ENCODE measurements at regions not wholly inside any gene's neighbourhood (a gene's known extent, or its start where the extent isn't known, plus 50 kb on each side); places are given as distances from the start of the nearest gene placed in this dataset.

GRCh38 chr16:73143002-73143401, 95.1 kb upstream of the ZFHX3 start:
- DNase-seq (ENCODE audit: low spot score in 2 of 2) = no peak
- peaks cover 0 to 5% (median 0%) of the 10 kb centered on the region in 4 donors for H3K4me1 ChIP-seq
- peak overlapping the region in 3 of 4 donors; percentile 54 to 81 (median 74) for H3K27ac ChIP-seq
- 56 to 60% methylated on average over 6 of the region's 6 CpGs for WGBS, 2 donors
- H3K4me3 ChIP-seq = peak overlapping the region in 2 of 4 donors; percentile 19 to 43
- no peaks in the 10 kb centered on the region for H3K9me3 ChIP-seq
- H3K27me3 ChIP-seq = no peaks in the 10 kb centered on the region
- H3K36me3 ChIP-seq = no peaks in the 10 kb centered on the region
- TF ChIP-seq CTCF (IDR thresholded peaks at IDR 0.05) (no peak), EP300 (IDR thresholded peaks at IDR 0.05) (no peak), POLR2A (IDR thresholded peaks at IDR 0.05) (no peak)

- no peaks in the 10 kb centered on the region for H3K9me3 ChIP-seq
- no peak for TF ChIP-seq CTCF (IDR thresholded peaks at IDR 0.05)
- no peak for TF ChIP-seq POLR2A (IDR thresholded peaks at IDR 0.05)
- no peak for TF ChIP-seq EP300 (IDR thresholded peaks at IDR 0.05)
- no peak overlapping the region for H3K4me3 ChIP-seq
- H3K27ac ChIP-seq = peak overlapping the region in 1 of 4 donors; percentile 41
- WGBS, 2 donors = 64 to 68% methylated on average over 9 of the region's 9 CpGs
- H3K27me3 ChIP-seq = no peaks in the 10 kb centered on the region
- DNase-seq (ENCODE audit: low spot score in 2 of 2) = no peak
- H3K4me1 ChIP-seq = peaks cover 0 to 5% (median 0%) of the 10 kb centered on the region in 4 donors
- no peaks in the 10 kb centered on the region for H3K36me3 ChIP-seq
These were observed 94.3 kb upstream of the ZFHX3 start for GRCh38 chr16:73142053-73142854.

GRCh38 chr16:73140929-73141328, 93.0 kb upstream of the ZFHX3 start:
- no peak overlapping the region for H3K4me3 ChIP-seq
- H3K4me1 ChIP-seq = peaks cover 0 to 5% (median 0%) of the 10 kb centered on the region in 4 donors
- H3K27ac ChIP-seq = no peak overlapping the region
- TF ChIP-seq EP300 (IDR thresholded peaks at IDR 0.05) = no peak
- TF ChIP-seq POLR2A (IDR thresholded peaks at IDR 0.05) = no peak
- TF ChIP-seq CTCF (IDR thresholded peaks at IDR 0.05) = no peak
- no peaks in the 10 kb centered on the region for H3K27me3 ChIP-seq
- H3K9me3 ChIP-seq = no peaks in the 10 kb centered on the region
- 66 to 72% methylated on average over 4 of the region's 4 CpGs for WGBS, 2 donors
- no peaks in the 10 kb centered on the region for H3K36me3 ChIP-seq
- DNase-seq (ENCODE audit: low spot score in 2 of 2) = no peak

- Histone ChIP-seq H3K4me3 (no peak overlapping the region), H3K9me3 (no peaks in the 10 kb centered on the region), H3K27me3 (no peaks in the 10 kb centered on the region), H3K36me3 (no peaks in the 10 kb centered on the region), H3K27ac (no peak overlapping the region), H3K4me1 (peaks cover 0 to 4% (median 0%) of the 10 kb centered on the region in 4 donors)
- TF ChIP-seq CTCF (IDR thresholded peaks at IDR 0.05) (no peak), POLR2A (IDR thresholded peaks at IDR 0.05) (no peak), EP300 (IDR thresholded peaks at IDR 0.05) (no peak)
- WGBS, 2 donors = 70 to 71% methylated on average over 7 of the region's 7 CpGs
- DNase-seq (ENCODE audit: low spot score in 2 of 2) = no peak
These were observed 83.4 kb upstream of the ZFHX3 start for GRCh38 chr16:73131156-73131862.

GRCh38 chr16:73129455-73129854, 81.5 kb upstream of the ZFHX3 start:
- TF ChIP-seq CTCF (IDR thresholded peaks at IDR 0.05) (no peak), EP300 (IDR thresholded peaks at IDR 0.05) (no peak), POLR2A (IDR thresholded peaks at IDR 0.05) (no peak)
- peaks cover 0 to 15% (median 0%) of the 10 kb centered on the region in 4 donors for H3K4me1 ChIP-seq
- H3K4me3 ChIP-seq = no peak overlapping the region
- 89 to 94% methylated on average over 13 of the region's 13 CpGs for WGBS, 2 donors
- no peaks in the 10 kb centered on the region for H3K36me3 ChIP-seq
- H3K27me3 ChIP-seq = no peaks in the 10 kb centered on the region
- DNase-seq (ENCODE audit: low spot score in 2 of 2) = no peak
- no peaks in the 10 kb centered on the region for H3K9me3 ChIP-seq
- no peak overlapping the region for H3K27ac ChIP-seq

Measured in tibial nerve (tissue), 4 donors.